Lung microvascular endothelial cell (primary cell): ENCODE measurements at regions not wholly inside any gene's neighbourhood (a gene's known extent, or its start where the extent isn't known, plus 50 kb on each side); places are given as distances from the start of the nearest gene placed in this dataset.
"Not testable (repeated sequence)": the region's sequence is repeated elsewhere in the genome, so short reads cannot be mapped to it uniquely, and the experiment has no call there.

Experiments used
- DNase-seq, 2 donors: peaks; one replicate each; pipeline versions ENCODE4 v3.0.0 to v3.0.0-alpha.2; 2010; ENCODE audit warnings: low read depth in 2 of 2

DNA sequence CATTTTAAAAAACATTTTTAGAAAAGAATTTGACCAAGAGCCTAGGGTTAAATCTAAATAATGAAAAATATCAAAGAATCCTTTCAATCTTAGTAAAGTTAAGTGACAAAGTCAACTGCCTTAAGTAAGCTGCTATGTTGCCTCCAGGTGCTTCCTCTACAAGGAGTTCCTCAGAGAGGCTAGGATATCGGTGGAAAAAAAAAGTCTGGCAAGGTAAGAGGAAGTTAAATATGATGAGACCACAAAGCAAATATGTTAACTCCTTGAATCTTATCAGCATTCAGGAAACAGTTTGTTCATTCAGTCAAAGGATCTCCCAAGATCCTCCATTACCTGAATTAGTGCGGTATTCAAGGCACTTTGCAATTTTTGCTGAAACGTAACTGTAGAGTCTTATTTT lies 563.5 kb downstream of the PTPRC start:
- peak in 1 of 2 donors; percentile 86 for DNase-seq

DNA sequence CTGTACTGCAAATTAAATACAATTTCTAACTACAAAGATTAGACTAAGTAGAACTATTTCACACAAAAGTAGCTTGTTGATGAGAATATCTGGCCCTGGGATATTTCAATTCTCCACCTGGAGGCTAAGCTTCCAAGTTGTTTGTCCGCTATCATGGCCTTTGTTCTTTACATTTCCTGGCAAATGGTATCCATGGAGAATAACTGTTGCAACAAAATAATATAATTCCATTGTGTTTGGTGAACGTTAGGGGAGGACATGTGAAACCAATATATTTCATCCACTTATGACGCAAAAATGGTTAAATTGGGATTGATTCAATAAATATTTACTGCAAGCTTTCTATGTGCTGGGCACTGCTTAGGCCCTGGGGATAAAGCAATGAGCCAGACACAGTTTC lies 565.4 kb downstream of the PTPRC start:
- DNase-seq = peak; percentile 32 to 60

DNA sequence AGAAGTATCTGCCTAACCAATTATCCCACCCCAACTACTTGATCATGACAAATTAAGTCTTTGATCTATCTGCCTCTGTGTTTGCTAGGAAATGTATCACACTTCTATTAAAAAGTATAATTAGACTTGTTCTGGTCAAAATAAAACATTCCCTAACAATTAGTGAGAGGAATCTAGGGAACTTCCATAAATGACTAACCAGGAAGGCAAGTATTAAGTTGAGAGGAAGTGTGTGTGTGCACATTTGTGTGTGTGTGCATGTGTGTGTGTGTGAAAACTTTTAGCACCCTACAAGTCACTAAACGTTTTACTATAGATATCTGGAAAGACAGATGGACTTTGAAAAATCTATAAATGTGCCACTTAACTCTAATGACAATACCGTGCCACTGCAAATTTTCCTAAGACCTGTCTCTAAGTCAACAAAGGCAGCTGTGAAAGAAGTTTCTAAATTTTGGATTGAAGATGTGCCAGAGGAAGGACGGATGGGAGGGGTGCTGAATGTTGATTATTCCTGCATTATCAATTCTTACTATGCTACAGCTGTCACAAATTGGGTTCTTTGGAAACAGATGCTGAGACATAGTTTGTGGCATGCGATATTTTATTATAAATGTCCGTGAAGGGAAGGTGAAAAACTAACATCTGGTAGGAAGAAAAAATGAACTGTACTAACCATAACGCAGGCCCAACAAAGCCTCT lies 567.1 kb downstream of the PTPRC start:
- peak; percentile 4 to 87 for DNase-seq

DNA sequence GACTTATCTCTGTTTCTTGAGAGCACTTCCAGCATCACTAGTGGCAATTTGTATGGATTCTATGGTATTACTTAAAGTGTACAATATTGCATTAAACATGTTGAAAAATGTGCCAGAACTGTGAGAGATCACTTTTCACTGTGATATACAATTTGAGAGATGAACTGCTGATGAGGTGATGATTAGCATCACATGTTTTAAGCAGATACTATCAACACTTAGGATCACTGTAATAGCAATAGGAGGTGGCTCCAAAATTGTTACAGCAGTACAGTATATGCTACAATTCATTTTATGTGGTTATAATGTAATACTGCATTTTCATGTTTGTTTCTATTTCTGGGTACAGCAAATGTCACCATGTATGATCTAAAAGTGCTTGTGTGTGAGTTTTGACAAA lies 570.0 kb downstream of the PTPRC start:
- no peak for DNase-seq

DNA sequence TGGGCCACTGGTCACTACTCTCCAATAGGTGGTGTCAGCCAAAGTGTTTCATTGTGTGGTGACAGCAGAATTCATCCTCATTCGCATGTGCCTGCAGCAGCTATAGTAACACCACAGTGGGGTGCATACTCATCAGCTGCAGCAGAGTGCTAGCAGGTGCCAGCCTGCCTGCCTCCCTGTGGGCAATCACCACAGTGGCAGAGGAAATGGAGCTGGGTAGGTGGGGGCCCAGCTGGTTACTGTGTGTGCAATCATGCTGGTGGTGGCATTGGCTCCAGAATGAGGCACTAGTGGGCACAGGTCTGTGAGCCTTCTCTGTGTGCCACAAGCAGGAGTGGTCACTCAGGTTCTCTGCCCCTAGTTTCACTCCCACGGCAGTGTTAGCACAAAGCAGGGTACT lies 579.2 kb downstream of the PTPRC start:
- DNase-seq = no peak

DNA sequence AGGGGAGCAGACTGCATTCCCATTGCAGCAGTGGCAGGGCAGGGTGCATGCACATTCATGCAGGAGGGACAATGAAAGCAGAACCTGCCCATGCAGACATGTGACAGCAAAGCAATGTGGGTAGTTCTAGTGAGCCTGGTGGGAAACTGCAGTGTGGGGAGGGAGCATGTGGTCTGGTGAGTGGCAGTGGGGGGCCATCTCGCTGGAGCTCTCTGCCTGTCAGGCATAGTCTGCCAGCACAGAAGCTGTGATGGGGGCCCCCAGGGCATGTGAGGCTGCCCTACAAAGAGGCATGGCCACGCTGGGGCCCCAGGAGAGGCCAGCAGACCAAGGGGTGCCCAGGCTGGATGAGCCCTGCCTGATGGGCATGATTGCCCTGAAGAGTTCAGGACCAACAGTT lies 579.7 kb downstream of the PTPRC start:
- no peak for DNase-seq

DNA sequence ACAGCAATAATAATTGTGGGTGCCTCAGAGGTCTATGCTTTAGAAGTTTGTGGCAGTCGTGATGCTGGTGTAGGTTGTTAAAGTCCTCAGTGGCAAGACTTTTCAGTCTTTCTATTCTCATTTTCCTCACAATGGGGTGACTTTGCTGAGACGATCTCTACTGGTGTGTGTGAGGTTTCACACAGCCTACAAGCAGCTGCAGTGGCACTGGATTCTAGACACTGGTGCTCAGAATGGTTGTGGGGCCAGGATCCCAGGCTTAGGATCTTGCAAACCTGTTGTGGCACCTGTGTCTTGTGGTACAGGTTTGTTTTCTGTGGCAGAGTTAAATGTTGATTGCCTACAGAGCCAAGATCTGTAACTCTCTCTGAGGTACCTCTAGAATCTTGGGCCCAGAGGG lies 581.2 kb downstream of the PTPRC start:
- no peak for DNase-seq

DNA sequence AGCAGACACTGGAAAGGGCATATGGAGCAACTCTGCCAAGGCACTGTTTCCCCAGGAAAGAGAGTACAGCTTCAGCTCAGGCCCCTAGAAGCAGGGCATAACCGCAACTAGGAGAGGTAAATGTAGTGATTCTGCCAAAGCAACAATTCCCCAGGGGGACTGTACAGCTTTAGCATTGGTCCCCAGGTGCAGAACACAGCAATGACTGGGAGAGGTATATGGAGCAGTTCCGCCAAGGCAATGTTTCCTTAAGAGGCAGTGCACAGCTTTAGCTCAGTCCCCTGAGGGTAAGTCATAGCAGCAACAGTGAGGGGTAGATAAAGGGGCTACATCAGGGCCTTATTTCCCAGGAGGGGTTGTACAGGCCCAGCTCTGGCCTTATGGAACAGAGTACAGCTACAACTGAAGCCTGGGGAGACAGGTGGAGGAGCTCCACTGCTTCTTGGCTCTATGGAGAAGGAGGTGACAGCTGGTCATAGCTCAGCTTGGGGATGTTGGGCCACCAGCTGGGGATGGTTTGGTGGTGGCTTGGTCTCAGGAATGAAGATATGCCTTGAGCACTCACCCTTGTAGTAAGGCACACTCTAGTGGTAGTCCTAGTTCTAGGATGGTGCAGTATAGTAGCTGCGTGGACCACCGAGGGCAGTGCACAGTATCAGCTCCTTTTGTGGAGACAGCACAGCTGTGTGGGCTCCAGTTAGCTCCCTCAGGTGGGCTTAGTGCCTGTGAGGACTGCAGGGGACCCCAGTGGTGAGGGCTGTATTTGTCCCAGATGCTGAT lies 582.7 kb downstream of the PTPRC start:
- DNase-seq = no peak

DNA sequence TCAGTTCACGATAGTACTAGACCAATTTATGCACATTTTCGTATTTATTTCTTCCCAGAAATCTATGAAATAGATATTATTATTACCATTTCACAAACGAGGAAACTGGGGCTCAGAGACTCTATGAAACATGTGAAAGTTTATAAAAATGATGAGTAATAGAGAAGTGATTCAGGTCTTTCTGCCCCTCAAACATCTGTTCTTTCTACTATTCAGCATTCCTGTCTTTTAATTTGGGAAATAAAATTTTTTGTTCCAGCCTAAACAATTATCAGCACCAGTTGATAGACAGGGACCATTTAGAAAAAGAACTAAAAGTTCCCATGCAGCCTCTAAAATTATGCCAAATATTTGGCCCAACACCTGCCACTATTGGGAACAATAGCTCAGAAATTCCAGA lies 585.1 kb downstream of the PTPRC start:
- DNase-seq = no peak

DNA sequence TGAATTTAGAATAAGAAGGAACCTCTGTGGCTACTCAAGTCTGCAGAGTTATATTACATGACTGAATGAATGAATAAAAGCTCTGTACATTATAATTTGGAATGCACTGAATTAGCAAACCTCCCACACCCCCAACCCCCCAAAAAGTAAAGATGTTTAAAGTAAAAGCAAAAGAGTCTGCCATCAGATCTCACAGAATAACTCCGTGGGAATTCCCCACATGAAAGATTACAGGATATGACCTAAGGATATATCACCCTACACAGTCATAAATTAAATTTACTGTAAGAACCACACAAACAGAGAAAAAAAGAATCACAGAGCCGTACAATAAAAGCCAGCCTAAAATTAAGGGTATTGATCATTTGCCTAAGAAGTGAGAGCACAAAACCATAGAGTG lies 587.3 kb downstream of the PTPRC start:
- DNase-seq = peak; percentile 38 to 80

DNA sequence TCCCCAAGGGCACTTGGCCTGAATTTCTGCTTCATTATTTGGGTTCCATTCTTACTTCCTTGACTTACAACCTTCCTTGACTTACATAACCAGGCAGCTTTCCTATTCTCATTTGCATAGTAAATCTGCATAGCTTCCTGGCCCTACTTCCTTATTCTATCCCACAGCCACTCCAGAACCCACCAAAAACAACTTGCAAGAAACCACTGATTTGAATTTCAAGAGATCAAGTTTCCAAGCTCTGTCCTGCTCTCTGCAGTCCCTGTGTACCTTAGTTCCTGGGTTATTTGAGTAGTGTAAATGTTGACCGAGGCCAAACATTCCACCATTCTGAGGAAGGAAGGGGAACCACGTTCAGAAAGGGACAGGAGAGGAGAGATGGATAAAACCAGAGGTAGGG lies 603.3 kb downstream of the PTPRC start:
- no peak for DNase-seq

DNA sequence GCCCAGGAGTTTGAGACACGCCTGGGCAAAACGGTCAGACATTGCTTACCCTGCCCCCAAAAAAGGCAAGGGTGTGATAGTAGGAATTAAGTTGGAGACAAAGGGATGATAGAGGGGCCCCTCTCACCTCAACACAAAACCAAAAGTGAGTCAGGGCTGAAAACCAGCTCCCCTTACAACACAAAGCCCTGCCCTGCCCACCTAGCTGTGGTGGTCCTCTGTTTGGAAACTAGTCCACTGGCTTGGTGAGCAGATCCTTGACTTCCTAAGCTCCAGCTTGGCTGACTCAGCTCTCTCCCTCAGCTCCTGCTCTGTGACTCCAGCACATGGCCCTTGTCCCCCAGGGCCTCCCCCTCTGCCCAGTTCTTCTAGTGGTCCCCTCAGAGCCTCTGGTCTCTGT lies 603.8 kb downstream of the PTPRC start:
- no peak for DNase-seq

DNA sequence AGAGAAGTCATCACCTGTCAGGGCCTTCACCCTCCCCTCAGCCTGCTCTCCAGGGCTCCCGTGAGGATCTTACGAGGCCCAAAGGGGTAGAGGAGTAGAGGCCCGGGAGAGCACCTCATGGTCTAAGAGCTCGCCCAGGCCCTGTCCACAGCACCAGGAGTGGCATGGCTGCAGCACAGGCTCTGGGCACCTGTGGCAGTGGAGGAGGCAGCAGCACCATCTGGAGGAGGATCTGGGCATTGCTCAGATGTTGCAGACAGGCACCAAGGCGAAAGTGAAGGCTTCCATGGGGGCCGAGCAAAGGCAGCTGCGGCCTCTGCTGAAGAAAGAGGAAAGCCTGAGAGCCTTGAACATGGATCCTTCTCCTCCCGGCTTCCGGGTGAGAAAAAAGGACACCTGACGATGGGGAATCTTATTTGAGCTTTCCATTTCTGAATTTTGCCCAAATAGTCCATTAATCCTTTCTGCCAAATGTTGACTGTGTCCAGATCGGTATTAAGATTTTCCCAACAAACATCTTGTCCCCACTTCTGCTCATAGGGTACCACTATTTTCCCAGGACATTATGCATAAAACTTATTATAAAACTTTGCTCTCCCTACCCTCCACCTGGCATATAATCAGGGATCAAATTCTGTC lies 604.7 kb downstream of the PTPRC start:
- peak; percentile 58 to 78 for DNase-seq

DNA sequence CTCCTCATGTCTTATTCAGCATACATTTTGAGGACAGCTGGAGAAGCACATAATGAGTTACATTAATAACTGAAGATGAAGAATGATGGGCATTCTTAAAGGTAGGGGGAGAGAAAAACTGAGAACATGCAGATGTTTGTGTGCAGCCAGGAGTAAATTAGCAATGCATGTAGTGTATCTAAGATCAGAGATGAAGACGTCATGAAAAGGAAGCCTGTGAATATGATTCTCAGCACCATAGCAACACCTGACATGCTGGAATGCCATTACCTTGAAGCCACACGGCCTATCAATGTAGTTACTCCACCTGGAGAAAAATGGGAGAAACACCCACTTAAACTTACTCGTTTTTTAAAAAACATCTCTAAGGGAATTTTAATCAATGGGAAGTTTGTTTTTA lies 607.1 kb downstream of the PTPRC start:
- DNase-seq = no peak

DNA sequence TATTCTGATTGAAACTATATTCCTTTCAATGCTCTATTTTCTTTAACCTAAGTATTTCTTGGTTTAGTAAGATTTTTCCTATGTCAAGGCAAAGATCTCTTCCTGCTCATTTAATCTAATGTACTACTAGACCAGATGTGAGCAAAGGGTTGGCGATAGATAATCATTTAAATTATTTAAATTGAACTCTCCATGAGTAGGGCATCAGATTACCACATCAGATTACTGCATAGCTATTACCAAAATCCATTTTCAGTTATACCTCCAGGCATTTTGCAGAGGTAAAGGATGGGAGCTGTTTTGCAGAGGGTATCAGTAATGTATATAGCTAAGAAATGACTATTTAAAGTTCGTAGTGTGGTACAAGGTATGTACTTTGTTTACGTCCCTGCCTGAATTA lies 607.9 kb downstream of the PTPRC start:
- no peak for DNase-seq

DNA sequence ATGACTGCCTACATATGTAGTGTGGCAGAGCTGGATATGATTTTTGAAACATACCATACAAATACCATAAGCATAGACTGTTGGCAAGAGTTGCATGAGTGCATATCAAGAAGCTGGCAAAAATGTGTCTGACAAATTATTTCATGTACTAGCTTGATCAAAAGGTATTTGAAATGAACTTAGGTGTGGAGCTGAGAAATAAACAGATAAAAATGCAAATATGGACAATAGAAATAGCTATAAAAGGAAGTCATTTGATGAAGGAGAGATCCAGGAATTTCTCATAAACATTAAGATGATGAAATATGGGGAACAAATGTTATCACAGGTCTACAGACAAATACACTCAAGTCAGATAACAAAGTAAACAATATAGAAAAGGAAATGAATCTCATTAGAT lies 609.1 kb downstream of the PTPRC start:
- no peak for DNase-seq

DNA sequence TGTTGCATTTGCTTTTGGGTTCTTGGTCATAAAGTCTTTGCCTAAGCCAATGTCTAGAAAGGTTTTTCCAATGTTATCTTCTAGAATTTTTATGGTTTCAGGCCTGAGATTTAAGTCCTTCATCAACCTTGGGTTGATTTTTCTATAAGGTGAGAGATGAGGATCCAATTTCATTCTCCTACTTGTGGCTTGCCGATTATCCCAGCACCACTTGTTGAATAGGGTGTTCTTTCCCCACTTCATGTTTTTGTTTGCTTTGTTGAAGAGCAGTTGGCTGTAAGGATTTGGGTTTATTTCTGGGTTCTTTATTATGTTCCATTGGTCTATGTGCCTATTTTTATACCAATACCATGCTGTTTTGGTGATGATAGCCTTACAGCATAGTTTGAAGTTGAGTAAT lies 615.2 kb downstream of the PTPRC start:
- DNase-seq = not testable (repeated sequence)

DNA sequence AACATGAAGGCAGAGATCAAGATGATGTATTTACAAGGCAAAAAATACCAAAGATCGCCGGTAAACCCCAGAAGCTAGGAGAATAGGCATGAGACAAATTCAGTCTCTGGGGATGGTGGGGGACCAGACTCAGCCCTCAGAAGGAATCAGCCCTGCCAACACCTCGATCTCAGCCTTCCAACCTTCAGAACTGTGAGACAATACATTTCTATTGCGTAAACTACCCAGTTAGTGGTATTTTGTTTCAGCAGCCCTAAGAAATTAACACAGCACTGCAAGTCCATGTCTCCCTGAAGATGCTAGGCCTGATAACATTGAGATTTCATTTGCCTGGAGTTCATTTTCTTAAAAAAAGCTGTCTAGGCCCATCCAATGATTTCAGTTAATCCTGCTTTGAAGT lies 622.5 kb downstream of the PTPRC start:
- no peak for DNase-seq

DNA sequence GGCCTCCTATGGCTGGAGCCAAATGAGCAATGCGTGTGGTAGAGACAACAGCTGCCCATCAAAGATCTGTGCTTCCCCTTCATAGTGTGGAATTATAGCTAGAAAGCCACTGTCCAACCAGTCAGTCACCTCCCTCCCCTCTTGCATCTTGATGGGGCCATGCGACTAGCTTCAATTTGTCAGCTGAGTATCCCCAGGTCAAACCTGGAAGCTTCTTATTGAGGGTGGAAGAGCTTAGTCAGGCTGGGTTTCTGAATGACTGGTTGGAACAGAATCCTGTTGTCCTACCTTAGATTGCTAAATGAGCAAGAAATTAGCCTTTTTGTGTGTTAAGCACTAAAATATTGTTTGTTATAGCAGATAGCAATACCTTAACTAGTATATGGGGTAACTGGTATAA lies 625.4 kb downstream of the PTPRC start:
- no peak for DNase-seq

DNA sequence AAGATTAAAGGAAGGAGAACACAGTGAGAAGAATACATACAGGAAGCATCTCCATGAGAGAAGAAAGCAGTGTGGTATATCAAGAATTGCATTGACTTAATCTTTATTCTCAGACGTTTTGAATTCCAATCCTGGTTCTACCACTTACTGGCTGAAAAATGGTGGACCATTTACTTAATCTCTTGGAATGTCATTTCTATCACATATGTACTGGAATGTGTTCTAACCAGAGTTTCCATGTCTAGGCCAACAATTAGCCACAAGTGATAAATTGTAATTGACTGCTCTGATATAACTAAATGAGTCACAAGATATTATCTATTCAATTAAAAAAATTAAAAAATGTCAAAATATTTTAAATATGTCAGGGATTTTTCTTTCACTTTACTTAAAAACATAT lies 626.1 kb downstream of the PTPRC start:
- DNase-seq = no peak

DNA sequence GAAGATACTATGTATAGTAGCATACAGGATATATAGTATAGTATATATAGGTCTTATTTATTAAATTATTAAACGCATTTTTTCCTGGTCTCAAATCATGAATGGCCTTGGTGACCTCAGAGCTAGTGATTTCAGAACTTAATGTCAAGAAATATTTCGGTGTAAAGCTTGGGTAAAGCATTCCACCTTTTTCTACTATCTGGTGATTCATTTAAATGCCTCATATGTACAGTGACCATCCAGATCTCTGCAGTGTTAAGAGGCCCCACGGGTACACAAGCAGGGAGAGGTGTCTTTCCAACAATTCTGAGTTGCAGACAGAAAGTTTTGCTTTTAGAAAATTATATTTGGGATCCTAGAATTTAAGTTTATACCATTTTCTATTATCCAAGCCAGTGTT lies 626.5 kb downstream of the PTPRC start:
- DNase-seq = no peak

DNA sequence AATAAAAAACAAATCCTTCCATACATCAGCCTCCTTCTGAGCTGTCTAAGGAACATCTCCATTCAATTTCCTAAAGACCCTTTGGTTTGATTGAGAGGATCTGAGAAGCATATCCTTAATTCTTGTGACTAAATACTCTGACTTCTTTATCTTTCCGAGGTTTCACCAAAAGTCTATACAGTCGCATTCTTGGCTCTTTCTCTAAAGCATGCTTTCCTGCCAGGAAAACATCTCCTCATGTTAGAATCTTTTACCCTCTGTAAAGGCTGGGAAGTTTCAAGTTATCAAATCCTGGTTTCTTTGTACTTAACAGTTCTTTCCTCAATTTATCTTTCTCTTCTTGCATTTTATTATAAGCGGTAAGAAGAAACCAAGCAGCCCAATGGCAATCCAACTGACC lies 630.4 kb downstream of the PTPRC start:
- DNase-seq = no peak

DNA sequence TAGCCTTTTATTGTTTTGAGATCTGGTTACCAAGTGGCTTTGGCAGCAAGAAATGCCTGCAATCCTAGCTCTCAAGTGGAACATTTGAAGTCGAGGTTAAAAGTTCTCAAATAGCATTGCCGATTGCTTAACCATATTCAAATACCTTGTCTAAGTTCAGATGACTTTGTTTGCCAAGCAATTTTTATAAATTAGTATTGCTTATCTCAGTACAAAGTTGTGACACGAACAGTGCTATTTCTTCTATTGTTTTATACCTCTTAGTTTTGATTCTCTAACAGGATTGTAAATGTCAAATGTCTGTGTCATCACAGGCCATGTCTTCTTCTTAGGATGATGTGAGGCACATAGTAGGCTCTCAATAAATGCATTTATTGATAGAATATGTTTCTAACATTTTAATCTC lies 633.3 kb downstream of the PTPRC start:
- peak; percentile 10 to 11 for DNase-seq
